Colon (tissue), 2 donors: ENCODE measurements at regions not wholly inside any gene's neighbourhood (a gene's known extent, or its start where the extent isn't known, plus 50 kb on each side); places are given as distances from the start of the nearest gene placed in this dataset.
"Not testable (repeated sequence)": the region's sequence is repeated elsewhere in the genome, so short reads cannot be mapped to it uniquely, and the experiment has no call there.

ENCODE experiments used
- FAIRE-seq: peaks from 2 replicates; lab custom pipeline; 2012; peaks lifted over from hg19 to GRCh38; lab: Jason Lieb, UNC
- donor health status: control.
- donor health status: control.

DNA sequence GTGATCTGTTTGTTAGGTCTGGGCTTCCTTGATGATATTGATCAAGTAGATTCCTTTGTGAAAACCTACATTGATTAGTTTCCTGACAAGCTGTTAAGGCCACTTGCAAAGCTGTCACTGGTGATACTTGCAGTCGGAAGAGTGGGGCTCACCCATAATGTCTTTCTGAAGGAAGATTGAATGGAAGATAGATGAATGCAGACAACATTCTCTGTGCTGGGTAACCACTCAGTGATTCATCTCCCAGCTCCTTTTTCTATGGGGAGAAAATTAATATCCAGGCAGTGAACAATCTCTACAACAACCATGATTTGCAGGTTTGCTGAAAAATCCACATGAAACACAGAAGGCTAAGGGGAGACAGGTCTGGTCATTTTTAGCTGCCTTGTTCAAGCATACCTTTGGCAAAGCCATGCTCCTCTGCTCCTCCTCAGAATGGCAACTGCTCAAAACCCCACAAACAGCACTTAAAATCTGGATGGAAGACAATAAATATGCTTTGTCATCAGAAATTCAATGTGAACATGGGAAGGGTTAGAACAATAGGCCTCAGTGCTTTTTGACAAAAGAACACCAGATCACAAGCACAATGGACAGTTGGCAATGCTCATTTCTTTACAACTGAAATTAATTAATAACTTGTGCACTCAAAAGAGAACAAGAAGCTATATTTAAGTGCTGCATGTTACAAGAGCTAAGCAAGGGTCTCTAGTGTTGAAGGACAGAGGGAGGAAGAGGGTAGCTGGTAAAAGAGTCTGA is 495.4 kb downstream of the TOX3 start:
- FAIRE-seq, result no peak

DNA sequence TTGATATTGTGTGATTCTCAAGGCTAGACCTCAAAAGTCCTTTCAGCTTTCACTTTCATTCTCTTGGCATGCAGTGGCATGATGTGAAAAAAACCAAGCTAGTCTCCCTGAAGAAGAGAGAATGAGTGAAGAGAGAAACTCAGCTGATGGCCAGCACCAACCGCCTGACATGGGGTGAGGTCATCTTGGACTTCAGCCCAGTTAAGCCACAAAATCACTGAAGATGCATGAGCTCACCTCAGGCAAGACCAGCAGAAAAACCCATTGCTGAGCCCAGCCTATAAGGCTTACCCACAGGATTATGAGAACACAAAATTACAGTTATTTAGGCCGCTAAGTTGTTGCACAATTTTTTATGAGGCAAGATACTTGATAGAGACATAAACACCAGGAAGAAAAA is 496.5 kb downstream of the TOX3 start:
- no peak for FAIRE-seq

DNA sequence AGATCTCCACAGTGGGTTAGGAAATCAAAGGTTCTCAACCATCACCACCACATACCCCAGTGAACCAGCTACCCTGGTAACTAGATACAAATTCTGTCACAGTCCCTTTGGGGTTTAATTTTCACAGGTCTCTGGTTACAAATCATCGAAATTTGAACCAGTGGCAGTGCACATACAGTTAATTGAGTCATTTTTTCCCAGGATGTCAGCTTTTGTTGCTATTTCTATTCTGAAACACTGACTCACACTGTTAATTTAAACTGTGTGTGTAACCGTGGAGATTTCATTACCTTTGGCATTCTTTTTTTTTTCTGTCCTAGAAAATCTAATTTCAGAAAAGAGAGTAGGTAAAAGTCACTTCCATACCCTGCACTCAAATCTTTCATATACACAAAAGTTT is 511.5 kb downstream of the TOX3 start:
- FAIRE-seq, result no peak

DNA sequence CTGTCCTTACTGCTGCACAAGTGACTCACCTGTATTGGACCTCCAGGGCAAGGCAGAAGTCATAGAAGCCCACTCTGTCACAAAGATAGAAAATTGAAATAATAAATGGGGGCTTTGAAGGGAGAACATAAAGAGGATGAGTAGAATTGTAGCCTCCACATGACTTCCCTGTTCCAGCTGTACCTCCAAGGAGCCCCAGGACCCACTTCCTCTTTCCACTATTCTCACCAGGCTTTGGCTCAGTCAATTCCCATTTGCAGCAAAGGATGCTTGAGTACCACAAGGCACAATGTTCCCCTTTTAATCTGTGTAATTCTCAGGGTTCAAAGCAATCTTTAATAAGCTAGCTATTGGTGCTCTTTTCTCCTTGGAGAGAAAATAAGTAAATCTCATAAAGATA is 512.1 kb downstream of the TOX3 start:
- FAIRE-seq, result no peak

DNA sequence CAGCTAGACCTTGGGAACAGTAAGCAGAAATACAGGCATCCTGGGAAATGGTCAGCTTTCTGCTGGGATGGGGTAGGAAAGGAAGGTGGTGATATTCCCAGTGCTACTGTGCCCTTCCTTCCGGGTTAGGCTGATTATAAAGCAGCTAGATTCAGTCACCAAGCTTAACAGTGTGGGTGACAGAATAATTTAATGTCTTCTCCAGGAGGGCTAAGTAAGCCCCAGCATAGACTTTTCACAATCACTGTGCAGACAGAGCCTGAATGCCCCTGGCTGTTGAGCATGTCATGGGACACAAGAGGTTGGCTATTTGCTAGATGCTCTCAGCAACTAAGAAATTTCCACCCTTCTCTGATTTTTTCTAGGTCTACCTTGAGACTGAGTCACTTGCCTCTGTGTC is 513.0 kb downstream of the TOX3 start:
- no peak for FAIRE-seq

DNA sequence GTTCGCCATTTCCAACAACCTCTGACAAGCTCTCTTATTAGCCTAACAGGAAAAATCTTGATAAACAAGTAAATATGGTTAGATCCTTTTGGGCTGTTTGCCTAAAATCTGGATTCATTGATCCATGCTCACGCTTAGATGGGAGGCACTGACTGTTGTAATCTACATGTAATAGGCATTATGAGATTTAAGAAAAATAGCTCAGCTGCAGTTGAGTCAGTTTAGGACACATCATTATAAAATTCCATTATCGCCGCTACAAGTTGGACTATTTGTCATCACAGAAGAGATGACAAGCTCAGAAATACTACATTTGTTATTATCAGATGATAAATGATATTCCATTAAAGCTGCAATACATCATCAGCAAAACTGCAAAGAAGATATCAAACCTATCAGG is 524.0 kb downstream of the TOX3 start:
- no peak for FAIRE-seq

DNA sequence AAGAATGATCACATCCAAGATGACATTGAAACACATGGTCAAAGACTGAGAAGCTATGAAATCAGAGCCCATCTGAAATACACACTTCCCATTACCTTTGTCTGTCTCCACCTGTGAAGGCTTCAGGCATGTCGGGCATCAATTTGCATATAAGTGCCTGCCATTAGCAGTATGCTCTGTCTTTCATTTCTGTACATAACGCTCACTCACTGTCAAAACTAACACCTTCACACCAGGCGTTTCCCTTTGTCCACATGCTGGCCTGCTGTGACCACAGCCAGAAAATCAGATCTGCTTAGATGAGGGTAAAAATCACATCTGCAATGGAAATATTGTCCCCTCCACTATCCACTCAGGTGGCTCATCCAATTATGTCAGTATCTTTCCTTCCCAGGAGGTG is 524.8 kb downstream of the TOX3 start:
- no peak for FAIRE-seq

DNA sequence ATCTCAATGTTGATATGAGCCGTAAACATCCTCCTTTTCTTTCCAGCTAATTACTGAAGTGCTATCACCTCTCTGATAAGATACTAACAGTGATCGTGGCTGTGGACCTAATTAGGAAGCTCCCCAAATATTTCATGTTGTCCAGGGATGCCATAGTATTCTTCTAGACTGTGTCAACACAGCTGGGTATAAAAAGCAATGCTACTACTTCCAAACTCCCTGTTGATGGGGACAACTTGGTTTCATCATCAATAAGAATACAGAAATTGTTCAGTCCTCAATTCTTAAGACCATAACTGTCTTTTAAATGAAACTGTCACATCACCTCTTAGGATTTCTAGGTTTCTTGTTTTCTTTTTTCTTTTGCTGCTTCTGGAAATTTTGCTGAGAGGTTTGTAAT is 530.6 kb downstream of the TOX3 start:
- no peak for FAIRE-seq

DNA sequence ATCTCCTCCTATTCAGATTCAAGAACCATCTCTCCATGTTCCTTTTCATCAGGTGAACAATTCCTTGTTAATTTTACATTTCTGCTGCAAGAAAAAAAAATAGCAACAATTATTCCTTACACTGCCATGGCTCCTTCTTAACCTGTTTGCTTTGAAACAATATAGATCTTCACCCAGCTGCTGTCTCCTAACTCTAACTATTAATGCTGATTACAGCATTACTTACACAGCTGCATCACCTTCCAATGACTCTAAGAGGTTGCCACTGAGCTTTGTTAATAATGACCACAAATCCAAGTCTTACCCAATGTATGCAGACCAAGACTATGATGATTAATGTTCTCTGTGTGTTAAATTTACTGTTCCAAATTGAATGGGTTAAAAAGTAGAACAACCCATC is 541.4 kb downstream of the TOX3 start:
- no peak for FAIRE-seq

DNA sequence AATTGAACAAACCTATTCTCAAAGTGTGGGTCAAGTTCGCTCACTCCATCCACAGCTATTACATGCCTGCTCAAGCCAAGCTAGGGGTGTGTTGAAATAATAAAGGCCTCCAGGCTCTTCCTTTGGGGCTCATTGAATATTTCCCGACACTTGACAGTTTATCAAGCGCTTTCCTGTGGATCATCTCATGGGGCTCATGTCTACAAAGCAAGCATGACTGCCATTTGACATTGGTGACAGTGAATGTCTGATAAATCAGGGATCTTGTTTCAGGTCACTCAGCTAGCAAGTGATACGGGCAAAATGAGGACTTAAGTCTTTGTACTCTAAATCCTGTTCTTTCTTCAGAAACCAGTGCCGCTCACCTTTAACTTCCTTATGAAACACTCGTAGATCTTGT is 542.6 kb downstream of the TOX3 start:
- no peak for FAIRE-seq

DNA sequence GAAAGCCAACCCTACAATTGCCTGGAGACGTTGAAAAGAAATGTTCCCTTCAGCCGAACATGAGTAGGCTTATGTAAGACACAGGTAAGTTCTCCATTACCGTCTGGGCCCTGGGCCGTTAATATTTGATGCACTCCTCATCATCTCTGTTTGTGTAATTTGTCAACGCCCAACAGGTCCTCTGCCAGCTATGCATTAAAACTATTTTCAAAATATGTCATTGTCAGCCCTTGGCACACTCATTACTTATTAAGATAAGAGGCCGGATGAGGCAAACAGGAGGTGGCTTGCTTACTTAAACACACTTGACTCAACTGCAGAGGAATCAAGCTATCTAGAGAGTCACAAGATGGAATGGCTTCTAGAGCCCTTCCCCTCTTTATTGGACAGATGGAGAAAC is 544.9 kb downstream of the TOX3 start:
- FAIRE-seq, result no peak

DNA sequence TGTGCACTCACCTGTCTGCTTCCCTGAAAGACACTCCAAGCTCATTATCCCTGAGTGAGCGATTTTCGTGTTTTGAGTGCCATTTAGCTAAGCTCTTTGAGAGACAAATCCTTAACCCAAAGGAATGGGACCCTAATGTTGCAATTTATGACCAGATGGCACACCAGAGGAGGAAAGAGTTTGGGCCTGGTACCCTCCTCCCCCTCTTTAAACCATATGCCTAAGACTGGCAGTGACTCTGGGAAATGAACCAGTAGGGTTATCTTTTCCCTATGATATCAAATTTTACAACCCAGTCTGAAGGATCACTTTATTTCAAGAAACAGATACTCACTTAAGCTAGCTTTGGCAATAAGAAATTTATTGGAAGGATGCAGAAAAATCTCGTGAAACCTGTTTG is 550.4 kb downstream of the TOX3 start:
- no peak for FAIRE-seq

DNA sequence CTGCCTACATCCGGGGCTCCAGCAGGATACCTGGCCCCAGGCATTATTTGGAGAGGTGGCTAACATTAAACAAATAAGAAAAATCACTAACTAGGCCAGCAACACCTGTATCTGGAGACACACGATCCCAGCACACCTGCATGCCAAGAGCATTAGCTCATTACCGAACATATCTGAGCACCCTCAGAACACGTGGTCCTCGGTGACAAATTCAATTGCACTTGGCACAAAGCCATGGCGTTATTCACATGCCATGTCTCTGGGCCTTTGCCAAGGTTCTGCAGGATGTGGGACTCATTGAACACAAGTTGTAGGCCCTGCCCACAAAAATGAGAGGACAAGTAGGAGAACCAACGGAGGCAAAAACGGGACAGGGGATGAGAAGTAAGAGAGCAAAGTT is 552.3 kb downstream of the TOX3 start:
- FAIRE-seq, result no peak

DNA sequence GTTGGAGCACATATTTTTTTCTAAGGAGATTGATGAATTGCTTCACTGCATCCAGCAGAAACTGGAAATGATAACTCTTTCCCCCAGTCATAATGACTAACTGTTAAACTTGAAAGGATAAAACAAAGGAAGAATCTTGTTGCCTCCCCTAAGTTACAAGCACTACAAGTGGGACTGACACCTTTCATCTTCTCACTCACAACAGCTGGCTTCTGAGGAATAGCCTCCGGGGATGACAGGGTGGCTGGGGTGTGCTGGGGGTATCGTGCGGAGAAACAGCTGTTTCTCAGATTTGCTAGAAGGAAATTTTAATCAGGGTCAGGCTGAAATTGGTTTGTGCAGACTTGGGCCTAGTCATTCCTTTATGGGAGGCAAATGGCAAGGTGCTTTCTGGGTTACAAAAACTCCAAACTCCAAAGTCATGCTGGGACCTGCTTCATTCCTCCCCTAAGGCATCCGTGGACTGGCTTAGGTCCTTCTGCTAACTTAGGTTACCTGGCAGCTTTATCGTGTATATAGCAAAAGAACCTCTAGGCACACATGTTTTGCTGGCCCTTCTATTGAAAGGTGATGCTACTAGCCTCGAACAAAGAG is 557.2 kb downstream of the TOX3 start:
- FAIRE-seq, result no peak

DNA sequence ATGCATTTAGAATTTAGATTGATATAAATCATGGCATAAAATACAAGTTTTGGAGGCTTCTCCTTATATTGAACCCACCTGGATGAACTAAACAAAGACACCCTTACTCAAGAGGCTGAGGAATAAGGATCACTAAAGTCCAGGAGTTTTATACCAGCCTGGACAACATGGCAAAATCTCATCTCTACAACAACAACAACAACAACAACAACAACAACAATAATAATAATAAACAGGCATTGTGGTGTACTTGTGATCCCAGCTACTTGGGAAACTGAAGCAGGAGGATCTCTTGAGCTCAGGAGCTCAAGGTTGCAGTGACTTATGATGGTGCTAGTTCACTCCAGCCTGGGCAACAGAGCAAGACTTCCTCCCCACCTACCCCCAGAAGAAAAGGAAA is 558.0 kb downstream of the TOX3 start:
- FAIRE-seq, result no peak

DNA sequence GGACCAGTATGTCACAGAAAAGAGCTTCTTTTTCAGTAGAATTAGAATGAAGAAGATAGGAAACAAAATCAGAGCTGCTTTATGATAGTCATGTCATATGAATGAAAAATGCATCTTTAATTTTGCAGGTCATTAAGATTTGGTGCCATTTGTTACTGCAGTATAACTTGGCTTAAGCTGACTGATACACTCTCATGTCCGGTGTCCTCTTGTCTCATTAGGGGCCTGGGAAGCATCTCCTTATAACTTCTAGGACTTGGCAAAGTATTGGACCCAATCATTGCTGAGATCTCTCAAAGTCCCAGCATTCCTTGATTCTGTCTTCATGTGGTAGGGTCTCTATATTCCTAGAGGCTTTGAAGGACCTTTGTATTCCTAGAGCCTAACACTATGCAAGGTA is 559.4 kb downstream of the TOX3 start:
- no peak for FAIRE-seq

DNA sequence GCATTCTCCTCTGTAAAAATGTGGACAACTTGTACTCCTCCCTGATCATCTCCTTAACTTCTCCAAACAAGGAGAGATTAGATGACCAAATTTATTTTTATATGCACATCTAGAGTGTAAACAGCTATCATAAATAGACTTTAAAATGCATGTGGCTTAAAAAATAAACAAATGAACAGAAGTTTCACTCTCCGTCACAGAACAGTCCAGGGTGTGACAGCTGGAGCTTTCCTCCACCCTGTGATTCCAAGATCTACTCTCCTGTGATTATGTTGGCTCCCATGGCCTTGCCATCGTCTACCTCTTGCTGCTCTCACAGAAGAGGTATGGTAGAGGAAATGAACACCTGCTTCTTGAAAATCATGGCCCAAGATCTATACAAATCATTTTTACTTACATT is 560.2 kb downstream of the TOX3 start:
- no peak for FAIRE-seq

DNA sequence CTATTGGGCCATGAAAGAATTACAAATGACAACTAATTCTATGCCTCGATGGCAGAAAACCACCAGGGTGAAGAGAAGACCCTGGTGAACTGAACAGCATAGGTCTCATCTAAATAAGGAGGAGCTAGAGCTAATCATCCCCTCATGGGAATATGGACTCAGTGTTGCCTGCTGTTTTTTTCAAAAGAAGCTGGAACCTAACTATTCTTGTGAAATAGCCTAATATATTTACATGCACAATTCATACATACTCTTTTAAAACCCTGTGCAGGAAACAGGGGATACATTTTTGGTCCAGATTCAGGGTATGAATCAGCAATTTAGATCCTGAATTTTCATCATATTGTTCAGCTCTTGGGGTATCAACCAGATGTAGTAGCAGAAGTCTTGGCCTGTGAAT is 560.6 kb downstream of the TOX3 start:
- no peak for FAIRE-seq

DNA sequence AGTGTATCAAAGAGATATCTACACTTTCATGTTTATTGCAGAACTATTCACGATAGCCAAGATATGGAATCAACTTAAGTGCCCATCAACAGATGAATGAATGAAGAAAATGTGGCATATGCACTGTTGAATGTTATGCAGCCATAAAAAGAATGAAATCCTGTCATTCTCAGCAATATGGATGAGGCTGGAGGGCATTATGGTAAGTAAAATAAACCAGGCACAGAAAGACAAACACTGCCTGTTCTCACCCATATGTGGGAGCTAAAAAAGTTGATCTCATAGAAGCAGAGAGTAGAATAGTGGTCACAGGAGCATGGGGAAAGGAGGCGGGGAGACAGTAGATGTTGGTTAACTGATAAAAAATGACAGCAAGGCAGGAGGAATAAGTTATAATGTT is 561.8 kb downstream of the TOX3 start:
- no peak for FAIRE-seq

DNA sequence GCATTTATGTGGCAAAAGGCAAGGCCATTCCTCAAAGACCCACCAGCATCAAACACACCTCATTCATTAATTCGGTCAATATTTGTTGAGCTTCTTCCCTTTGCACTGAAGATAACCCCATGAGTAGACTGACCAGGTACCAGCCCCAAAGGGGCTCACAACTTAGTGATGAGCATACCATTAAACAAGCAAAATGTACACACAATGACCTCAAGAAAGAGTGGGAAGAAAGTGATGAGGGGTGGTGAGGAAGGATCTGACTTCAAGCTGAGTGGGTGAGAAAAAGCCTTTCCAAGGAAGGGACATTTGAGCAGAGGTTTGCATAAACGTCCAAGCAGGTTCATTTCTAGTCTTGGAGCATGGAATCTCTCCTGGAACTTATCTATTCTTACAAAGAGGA is 562.5 kb downstream of the TOX3 start:
- FAIRE-seq, result no peak

DNA sequence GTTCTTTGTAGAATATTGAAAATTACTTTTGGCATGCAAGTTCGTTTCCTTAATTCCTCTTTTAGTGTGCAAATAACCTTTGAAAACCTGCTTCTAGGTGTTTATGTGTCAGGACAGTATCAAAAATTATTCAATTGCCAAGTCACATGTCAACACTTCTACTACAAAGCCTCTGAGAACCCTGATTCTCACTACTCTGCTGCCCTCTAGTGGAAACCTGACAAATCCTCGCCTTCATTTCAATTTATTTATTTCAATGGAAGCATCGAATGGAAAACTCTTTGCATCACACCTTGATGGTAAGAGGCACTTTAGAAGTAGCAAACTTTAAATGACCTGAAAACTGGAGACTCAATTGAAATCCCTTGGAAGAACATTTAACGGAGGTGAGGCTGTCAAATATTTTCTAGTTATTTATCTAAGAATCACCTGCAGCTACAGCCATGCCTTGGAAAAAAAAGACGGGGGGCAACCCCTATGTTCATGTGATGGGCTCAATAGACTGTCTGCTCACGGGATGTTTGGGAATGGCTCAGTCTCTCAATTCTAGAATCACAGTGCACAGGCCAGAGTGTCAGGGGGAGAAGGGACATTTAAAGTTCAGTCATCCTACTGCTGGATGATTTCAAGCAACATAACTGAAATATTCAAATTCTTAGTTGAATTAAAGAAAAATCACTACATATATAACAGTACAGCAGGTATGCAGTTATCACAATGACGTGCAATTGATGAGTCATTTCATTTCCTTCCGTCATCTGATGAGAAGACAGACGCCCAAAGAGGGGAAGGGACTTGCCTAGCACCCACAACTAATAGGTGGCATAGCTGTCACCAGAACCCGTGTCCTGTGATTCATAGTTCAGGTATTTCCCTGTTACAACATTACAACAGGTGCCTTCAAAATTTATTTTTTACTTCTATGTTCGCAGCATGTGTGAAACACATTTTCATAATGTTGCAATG is 563.9 kb downstream of the TOX3 start:
- no peak for FAIRE-seq

DNA sequence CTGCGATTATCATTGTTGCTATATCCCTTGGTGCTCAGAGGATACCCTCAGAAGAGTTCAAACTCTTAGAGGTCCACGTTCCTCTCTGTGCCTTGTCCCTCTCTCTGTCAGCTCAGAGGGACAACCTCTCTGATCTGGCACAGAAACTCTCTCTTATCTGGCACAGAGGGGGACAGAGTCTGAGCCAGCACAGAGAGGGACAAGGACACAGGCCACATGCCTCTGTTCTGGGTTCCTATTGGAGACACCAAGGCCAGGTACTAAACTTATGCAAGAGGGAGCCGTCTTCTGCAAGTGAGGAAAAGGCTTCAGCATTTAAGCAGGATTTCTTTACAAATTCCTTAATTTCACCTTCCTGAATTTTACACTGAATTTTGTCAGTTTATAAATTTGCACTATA is 565.2 kb downstream of the TOX3 start:
- no peak for FAIRE-seq

DNA sequence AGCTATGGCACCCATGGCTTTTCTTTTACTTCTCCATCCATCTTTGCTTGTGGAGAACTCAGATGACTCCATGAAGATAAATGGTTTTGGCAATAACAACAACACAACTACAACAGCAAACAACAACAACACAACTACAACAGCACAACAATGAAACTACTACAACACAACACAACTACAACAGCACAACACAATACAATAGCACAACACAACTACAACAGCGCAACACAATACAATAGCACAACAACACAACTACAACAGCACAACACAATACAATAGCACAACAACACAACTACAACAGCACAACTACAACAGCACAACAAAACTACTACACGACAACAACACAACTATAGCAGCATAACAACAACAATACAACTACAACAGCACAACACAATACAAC is 569.4 kb downstream of the TOX3 start:
- not testable (repeated sequence) for FAIRE-seq
